GM20000 (cell line): ENCODE measurements at regions not wholly inside any gene's neighbourhood (a gene's known extent, or its start where the extent isn't known, plus 50 kb on each side); places are given as distances from the start of the nearest gene placed in this dataset.

Experiments used
- DNase-seq: peaks from one replicate; pipeline ENCODE4 v3.0.0; 2012; ENCODE audit warnings: low spot score
- CTCF ChIP-seq: IDR thresholded peaks from 2 replicates; pipeline ENCODE4 v1.5.1; 2012; ENCODE audit warnings: mild to moderate bottlenecking, control low read depth; ENCODE audit errors: extremely low read depth, missing control alignments

GRCh38 chr14:34065236-34065635 lies 114.4 kb upstream of the EGLN3 start:
- no peak for DNase-seq
- TF ChIP-seq CTCF: no peak

GRCh38 chr14:34064349-34064748 lies 113.5 kb upstream of the EGLN3 start:
- DNase-seq: no peak
- TF ChIP-seq CTCF: no peak

- no peak for TF ChIP-seq CTCF
- DNase-seq: no peak
These were observed 112.7 kb upstream of the EGLN3 start for GRCh38 chr14:34063470-34064164.

- no peak for TF ChIP-seq CTCF
These were observed 112.2 kb upstream of the EGLN3 start for GRCh38 chr14:34063042-34063441.

GRCh38 chr14:34062353-34062973 lies 111.6 kb upstream of the EGLN3 start:
- DNase-seq: no peak
- TF ChIP-seq CTCF: no peak

More at GRCh38 chr14:34063042-34063441, 112.2 kb upstream of the EGLN3 start:
- no peak for DNase-seq

- no peak for TF ChIP-seq CTCF
- DNase-seq: no peak
These were observed 109.8 kb upstream of the EGLN3 start for GRCh38 chr14:34060651-34060999.

GRCh38 chr14:34059925-34060650 lies 109.2 kb upstream of the EGLN3 start:
- DNase-seq: peak; percentile 85

More at GRCh38 chr14:34059925-34060650, 109.2 kb upstream of the EGLN3 start:
- TF ChIP-seq CTCF: peak; percentile 25
